ENCODE measurements at regions not wholly inside any gene's neighbourhood (a gene's known extent, or its start where the extent isn't known, plus 50 kb on each side); places are given as distances from the start of the nearest gene placed in this dataset.

- 77 to 82% methylated on average over 2 of the region's 2 CpGs for WGBS, 2 donors
- peak; percentile 38 for DNase-seq
- Histone ChIP-seq H3K36me3 (ENCODE audit: low read depth, missing control alignments) (no peaks in the 10 kb centered on the region), H3K4me1 (no peaks in the 10 kb centered on the region), H3K9me3 (no peaks in the 10 kb centered on the region), H3K27ac (no peak overlapping the region), H3K27me3 (no peaks in the 10 kb centered on the region), H3K4me3 (no peak overlapping the region)
- intact Hi-C loops (cut with DNase I; ENCODE audit: low total_unique reads) = no loop called here
- TF ChIP-seq POLR2A (IDR thresholded peaks at IDR 0.05) = no peak
Observed at GRCh38 chr7:86972072-86972471, 87.4 kb downstream of the ELAPOR2 start.

GRCh38 chr7:86970986-86971385 lies 88.5 kb downstream of the ELAPOR2 start:
- intact Hi-C loops (cut with DNase I; ENCODE audit: low total_unique reads) = no loop called here
- 86 to 89% methylated on average over 2 of the region's 2 CpGs for WGBS, 2 donors
- H3K27me3 ChIP-seq = no peaks in the 10 kb centered on the region

GRCh38 chr7:86970547-86970946 lies 88.9 kb downstream of the ELAPOR2 start:
- no peaks in the 10 kb centered on the region for H3K27me3 ChIP-seq
- H3K4me1 ChIP-seq = no peaks in the 10 kb centered on the region
- H3K27ac ChIP-seq = no peak overlapping the region
- DNase-seq = no peak
- H3K36me3 ChIP-seq (ENCODE audit: low read depth, missing control alignments) = no peaks in the 10 kb centered on the region
- intact Hi-C loops (cut with DNase I; ENCODE audit: low total_unique reads) = no loop called here
- WGBS, 2 donors = 67 to 73% methylated on average over 1 of the region's 1 CpG
- TF ChIP-seq CTCF (IDR thresholded peaks at IDR 0.05) = no peak
- TF ChIP-seq POLR2A (IDR thresholded peaks at IDR 0.05) = no peak
- no peak overlapping the region for H3K4me3 ChIP-seq
- no peaks in the 10 kb centered on the region for H3K9me3 ChIP-seq

More at GRCh38 chr7:86970986-86971385, 88.5 kb downstream of the ELAPOR2 start:
- TF ChIP-seq POLR2A (IDR thresholded peaks at IDR 0.05) = no peak
- TF ChIP-seq CTCF (IDR thresholded peaks at IDR 0.05) = no peak
- Histone ChIP-seq H3K4me3 (no peak overlapping the region), H3K27ac (no peak overlapping the region), H3K4me1 (no peaks in the 10 kb centered on the region), H3K36me3 (ENCODE audit: low read depth, missing control alignments) (no peaks in the 10 kb centered on the region), H3K9me3 (no peaks in the 10 kb centered on the region)
- DNase-seq = no peak

GRCh38 chr7:86969865-86970264 lies 89.6 kb downstream of the ELAPOR2 start:
- WGBS, 2 donors = 84 to 91% methylated on average over 1 of the region's 1 CpG
- Histone ChIP-seq H3K9me3 (no peaks in the 10 kb centered on the region), H3K27me3 (no peaks in the 10 kb centered on the region), H3K4me1 (no peaks in the 10 kb centered on the region), H3K36me3 (ENCODE audit: low read depth, missing control alignments) (no peaks in the 10 kb centered on the region), H3K4me3 (no peak overlapping the region), H3K27ac (no peak overlapping the region)
- intact Hi-C loops (cut with DNase I; ENCODE audit: low total_unique reads) = no loop called here
- no peak for TF ChIP-seq CTCF (IDR thresholded peaks at IDR 0.05)
- no peak for TF ChIP-seq POLR2A (IDR thresholded peaks at IDR 0.05)
- DNase-seq = no peak

GRCh38 chr7:86968618-86969017 lies 90.8 kb downstream of the ELAPOR2 start:
- intact Hi-C loops (cut with DNase I; ENCODE audit: low total_unique reads) = no loop called here
- TF ChIP-seq POLR2A (IDR thresholded peaks at IDR 0.05) = no peak
- TF ChIP-seq CTCF (IDR thresholded peaks at IDR 0.05) = no peak
- Histone ChIP-seq H3K4me1 (no peaks in the 10 kb centered on the region), H3K36me3 (ENCODE audit: low read depth, missing control alignments) (no peaks in the 10 kb centered on the region), H3K9me3 (no peaks in the 10 kb centered on the region), H3K27ac (no peak overlapping the region), H3K4me3 (no peak overlapping the region), H3K27me3 (no peaks in the 10 kb centered on the region)
- no peak for DNase-seq
